NCI-H2107 treated with DMSO at 0.1 percent for 48 hours (cell line): ENCODE measurements at regions not wholly inside any gene's neighbourhood (a gene's known extent, or its start where the extent isn't known, plus 50 kb on each side); places are given as distances from the start of the nearest gene placed in this dataset.

Experiments used
- DNase-seq: peaks from one replicate; lab custom pipeline; 2025; ENCODE audit not compliant: unreplicated experiment; lab: John Stamatoyannopoulos, UW

- DNase-seq = no peak
These were observed 288.3 kb upstream of the PPFIA2 start for GRCh38 chr12:82047446-82047845.

DNA sequence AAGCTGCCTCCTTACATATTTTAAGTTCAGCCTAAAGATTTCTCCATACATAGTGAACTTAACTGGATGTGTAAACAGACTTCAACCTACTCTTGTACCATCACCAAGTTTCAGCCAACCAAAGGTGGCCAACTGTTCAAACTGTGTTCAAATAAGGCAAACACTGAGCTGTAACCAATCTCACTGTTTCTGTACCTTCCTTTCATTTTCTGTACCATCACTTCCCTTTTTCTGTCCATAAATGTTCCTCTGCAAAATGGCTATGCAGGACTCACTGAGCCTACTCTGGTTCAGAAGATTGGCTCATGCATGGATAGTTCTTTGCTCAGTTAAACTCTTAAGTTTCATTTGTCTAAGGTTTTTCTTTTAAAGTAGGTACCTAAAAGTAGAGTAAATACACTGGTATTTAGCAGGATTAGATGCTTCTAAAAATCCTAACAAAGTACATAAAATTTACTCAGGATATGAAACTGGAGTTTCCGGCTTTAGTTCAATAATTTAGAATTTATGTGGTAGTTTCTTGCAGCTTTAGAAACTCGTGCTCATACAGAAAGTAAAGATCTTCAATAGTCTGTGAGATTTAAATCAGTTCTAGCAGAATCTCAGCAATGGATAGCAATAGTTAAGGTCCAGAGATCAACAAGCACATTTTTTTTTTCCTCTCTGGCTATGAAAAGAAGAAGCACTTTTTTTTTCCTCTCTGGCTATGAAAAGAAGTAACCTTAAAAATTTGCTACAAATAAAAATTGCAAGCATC is 282.0 kb upstream of the PPFIA2 start:
- no peak for DNase-seq

- no peak for DNase-seq
These were observed 275.6 kb upstream of the PPFIA2 start for GRCh38 chr12:82034769-82035168.

GRCh38 chr12:82029936-82030335 is 270.8 kb upstream of the PPFIA2 start:
- DNase-seq = no peak

DNA sequence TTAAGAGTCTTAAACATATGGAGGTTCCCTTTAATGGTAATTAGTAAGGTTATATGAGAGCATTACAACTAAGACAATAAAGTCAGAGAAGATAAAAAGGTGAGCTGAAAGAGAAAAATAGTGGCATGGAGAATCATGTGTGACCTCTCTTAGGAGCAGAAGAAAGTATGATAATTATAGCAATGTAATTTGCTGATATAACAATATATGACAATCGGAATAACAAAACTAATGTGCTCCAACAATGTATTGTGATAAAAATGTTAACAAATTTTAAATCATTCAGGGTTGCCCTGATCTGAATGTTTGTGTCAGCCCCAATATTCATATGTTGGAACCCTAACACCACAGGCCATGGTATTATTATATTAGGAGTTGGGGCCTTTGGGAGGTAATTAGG is 269.6 kb upstream of the PPFIA2 start:
- DNase-seq = no peak

GRCh38 chr12:82027612-82028011 is 268.5 kb upstream of the PPFIA2 start:
- no peak for DNase-seq

- DNase-seq = no peak
These were observed 266.3 kb upstream of the PPFIA2 start for GRCh38 chr12:82025462-82025861.

DNA sequence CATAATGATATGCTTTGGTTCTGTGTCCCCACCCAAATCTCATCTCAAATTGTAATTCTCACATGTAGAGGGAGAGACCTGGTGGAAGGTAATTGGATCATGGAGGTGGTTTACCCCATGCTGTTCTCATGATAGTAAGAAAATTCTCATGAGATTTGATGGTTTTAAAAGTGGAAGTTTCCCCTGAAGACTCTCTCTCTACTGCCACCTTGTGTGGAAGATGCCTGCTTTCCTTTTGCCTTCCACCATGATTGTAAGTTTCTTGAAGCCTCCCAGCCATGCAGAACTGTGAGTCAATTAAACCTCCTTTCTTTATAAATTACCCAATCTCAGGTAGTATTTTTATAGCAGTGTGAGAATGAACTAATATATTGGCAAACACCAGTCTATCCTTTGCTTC is 260.4 kb upstream of the PPFIA2 start:
- DNase-seq = no peak

GRCh38 chr12:82015623-82016347 is 256.6 kb upstream of the PPFIA2 start:
- DNase-seq = no peak

DNA sequence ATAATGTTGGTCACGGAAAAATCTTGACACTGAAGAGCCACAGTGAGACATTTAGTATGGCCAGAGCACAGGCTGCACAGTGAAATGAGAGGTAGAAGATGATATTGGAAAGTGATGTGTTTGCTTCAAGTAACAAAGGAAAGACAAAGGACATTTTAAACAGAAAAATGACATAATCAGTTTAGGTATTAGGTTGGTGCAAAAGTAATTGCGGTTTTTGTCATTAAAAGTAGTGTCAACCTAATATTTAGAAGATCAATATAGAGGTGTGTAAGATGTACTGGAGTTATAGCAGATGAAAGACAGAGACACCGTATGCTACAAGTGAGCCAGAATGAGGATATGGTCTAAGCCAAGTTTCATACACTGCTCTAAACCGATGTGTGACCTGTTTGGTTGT is 253.0 kb upstream of the PPFIA2 start:
- DNase-seq = no peak

- no peak for DNase-seq
These were observed 250.4 kb upstream of the PPFIA2 start for GRCh38 chr12:82009524-82009923.

DNA sequence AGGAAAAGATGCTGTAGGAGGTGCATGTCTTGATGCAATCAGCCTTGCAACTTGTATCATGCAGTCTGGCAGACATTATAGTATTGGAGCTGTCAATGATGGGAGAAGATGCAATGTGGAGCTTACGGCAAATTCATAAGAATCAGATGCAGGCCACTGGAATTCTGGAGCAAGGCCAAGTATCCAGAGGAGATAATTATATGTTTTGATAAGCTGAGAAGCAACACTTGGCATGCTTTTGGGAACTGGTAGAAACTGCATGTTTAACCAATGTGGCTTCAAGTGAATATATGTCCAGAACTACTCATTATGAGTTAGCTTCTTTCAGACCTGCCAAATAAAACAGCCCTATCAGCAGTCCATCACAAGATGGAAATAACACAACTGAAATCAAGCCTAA is 249.1 kb upstream of the PPFIA2 start:
- DNase-seq = no peak

GRCh38 chr12:81998761-81999378 is 239.7 kb upstream of the PPFIA2 start:
- DNase-seq = no peak

GRCh38 chr12:81992461-81992860 is 233.3 kb upstream of the PPFIA2 start:
- DNase-seq = no peak

GRCh38 chr12:81991868-81992267 is 232.7 kb upstream of the PPFIA2 start:
- DNase-seq = no peak

DNA sequence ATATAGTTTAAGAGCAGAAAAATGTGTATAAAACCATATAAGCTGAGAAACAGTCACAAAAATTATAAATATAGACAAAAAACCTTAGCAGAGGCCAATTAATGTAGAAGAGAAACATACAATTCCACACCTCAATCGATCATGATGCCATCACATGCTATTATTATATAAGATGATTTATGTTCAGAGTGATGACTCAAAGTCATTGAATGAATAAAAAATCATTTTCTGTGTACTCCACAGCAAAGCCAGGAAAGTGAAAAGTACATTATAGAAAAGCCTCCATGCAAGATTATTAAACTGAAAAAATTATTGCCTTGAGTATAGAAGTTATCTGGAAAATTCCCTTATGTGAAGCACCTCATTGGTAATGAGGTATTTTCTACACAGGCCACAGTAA is 229.2 kb upstream of the PPFIA2 start:
- DNase-seq = no peak

- no peak for DNase-seq
These were observed 228.2 kb upstream of the PPFIA2 start for GRCh38 chr12:81987371-81987770.

- DNase-seq = no peak
These were observed 217.5 kb upstream of the PPFIA2 start for GRCh38 chr12:81976661-81977060.

DNA sequence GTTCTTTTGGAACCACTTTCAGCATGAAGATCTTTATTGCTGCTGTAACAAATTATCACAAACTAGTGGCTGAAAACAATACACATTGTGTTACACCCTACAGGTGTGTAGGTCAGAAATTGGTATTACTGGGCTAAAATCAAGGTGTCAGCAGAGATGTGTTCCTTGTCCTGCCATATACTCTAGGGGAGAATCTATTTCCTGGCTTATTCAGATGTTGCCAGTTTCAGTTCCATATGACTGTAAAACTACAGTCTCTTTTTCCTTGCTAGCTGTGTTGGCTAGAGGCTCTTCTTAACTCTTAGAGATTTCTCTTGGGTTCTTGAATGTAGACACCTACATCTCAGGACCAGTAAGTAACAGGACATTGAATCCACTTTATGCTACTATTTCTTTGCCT is 215.6 kb upstream of the PPFIA2 start:
- no peak for DNase-seq

DNA sequence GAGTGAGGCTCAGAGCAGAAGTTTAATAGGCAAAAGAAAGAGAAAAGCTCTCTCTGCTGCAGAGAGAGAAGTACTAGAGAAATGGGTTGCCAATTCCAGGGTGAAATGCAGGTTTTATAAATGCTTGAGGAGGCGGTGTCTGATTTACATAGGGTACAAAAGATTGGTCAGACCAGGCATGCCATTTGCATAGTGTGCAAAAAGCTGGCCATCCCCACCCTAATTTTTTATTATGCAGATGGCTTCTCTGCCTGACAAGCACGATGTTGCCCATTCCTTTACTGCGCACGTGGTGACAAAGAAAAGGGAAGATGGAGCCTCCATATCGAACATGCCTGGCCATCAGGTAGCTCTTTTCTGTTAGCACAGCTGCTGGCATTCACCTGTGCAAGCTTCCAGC is 209.3 kb upstream of the PPFIA2 start:
- DNase-seq = no peak

DNA sequence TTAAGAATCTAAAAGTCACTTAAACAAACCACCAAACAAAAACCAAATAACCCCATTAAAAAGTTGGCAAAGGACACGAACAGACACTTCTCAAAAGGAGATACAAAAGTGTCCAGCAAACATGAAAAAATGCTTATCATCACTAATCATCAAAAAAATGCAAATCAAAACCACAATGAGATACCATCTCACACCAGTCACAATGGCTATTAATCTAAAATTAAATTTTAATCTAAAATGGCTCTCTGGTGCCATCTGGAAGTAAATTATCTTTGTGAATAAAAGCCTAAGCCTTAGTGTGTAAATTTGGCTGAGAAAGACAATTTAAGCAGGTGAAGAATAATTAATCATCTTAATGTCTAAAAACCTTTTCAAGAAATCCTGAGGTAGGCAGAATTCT is 204.5 kb upstream of the PPFIA2 start:
- no peak for DNase-seq

- DNase-seq = no peak
These were observed 203.9 kb upstream of the PPFIA2 start for GRCh38 chr12:81963026-81963425.
